HFF-Myc (cell line): ENCODE measurements at regions not wholly inside any gene's neighbourhood (a gene's known extent, or its start where the extent isn't known, plus 50 kb on each side); places are given as distances from the start of the nearest gene placed in this dataset.

Experiments used
- DNase-seq: peaks from one replicate; pipeline ENCODE4 v3.0.0-alpha.2; 2011; ENCODE audit warnings: low read depth; ENCODE audit errors: extremely low read depth
- H3K4me3 ChIP-seq: replicated peaks from 2 replicates; pipeline ENCODE4 v1.5.1; 2011; ENCODE audit warnings: low read depth, mild to moderate bottlenecking, control low read depth, low read length
- TF ChIP-seq, protein P1 (sequence below): IDR thresholded peaks from 2 replicates; pipeline ENCODE4 v1.5.1; 2012; ENCODE audit warnings: mild to moderate bottlenecking, low read depth, low read length, control low read depth; ENCODE audit errors: missing control alignments

DNA sequence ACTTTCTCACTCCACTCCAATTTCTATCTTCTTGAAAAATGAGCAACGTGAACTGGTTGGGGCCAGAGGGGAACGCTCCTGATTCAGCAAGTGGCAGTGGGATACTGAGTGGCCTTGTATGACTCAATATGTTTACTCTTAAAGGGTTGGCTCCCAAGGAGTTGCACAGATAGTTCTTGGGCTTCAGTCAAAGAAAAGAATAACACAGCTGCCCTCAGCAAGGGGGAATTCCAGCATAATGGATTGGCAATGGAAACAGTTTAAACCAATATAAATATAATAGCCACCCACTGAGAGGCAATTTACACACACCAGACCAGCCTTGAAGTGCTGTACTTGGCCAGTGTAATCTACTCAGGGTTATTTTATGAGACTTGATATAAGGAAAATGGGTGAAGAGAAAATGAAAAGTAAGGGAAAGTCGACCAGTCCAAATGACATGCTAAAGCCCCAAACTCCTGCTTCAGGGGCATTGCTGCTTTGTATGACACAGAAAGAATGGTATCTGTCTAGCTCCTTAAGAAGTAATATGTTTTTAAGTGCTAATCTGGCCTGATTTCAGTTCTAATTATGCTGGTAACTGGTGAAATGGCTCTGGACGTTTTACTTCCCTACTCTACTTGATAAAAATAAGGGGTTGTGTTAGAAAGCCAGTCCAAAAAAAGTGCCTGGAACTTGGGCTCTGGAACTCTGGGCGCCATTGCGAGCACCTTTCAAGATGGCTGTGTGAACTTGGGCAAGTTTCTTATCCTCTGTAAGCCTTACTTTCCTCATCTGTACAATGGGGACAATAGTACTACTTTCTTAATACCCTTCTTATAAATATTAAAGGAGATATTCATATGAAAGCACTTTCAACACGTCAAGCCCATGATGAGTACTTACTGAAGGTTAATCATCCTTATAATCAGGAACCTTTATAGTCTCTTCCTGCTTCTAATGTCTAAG lies 712.9 kb upstream of the MAP3K7 start:
- DNase-seq = no peak
- H3K4me3 ChIP-seq = no peak overlapping the region
- TF ChIP-seq, protein P1, sequence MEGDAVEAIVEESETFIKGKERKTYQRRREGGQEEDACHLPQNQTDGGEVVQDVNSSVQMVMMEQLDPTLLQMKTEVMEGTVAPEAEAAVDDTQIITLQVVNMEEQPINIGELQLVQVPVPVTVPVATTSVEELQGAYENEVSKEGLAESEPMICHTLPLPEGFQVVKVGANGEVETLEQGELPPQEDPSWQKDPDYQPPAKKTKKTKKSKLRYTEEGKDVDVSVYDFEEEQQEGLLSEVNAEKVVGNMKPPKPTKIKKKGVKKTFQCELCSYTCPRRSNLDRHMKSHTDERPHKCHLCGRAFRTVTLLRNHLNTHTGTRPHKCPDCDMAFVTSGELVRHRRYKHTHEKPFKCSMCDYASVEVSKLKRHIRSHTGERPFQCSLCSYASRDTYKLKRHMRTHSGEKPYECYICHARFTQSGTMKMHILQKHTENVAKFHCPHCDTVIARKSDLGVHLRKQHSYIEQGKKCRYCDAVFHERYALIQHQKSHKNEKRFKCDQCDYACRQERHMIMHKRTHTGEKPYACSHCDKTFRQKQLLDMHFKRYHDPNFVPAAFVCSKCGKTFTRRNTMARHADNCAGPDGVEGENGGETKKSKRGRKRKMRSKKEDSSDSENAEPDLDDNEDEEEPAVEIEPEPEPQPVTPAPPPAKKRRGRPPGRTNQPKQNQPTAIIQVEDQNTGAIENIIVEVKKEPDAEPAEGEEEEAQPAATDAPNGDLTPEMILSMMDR = no peak

DNA sequence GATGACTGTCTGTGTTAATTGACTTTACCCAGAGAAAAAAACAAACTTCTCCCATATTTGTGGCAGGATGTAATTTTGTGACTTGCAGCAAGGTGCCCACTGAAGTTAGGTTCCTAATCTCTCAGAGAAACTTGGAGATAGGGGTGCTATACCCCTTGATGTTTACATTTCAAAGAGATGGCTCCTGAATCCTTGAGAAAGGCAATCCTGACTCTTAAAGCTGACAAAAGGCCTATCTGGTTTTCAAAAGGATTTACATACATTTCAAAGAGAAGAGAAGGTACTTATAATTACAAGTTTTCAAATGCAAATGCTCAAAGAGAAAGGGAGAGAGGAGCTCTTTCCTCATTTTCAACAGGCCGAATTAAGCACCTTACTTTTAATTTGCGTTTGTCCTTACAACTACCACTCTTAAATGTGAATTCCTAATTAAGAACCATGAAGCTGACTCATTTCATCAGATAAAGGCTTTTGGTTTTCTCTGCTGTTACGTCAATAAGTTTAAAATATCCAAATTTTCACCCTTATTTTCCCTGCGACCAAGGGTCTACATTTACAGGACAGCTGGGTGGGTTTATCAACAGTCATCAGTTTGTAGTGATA lies 711.8 kb upstream of the MAP3K7 start:
- no peak overlapping the region for H3K4me3 ChIP-seq
- no peak for DNase-seq
- TF ChIP-seq, protein P1 = no peak

DNA sequence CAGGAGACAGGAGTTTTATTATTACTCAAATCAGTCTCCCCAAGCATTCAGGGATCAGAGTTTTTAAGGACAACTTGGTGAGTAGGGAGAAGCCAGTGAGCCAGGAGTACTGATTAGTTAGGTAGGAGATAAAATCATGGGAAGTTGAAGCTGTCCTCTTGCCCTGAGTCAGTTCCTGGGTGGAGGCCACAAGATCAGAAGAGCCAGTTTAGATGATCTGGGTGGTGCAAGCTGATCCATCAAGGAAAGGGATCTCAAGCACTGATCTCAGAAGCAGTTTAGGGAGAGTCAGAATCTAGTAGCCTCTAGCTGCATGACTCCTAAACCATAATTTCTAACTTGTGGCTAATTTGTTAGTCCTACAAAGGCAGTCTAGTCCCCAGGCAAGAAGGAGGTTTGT lies 706.5 kb upstream of the MAP3K7 start:
- DNase-seq = no peak
- TF ChIP-seq, protein P1 = no peak
- H3K4me3 ChIP-seq = no peak overlapping the region

DNA sequence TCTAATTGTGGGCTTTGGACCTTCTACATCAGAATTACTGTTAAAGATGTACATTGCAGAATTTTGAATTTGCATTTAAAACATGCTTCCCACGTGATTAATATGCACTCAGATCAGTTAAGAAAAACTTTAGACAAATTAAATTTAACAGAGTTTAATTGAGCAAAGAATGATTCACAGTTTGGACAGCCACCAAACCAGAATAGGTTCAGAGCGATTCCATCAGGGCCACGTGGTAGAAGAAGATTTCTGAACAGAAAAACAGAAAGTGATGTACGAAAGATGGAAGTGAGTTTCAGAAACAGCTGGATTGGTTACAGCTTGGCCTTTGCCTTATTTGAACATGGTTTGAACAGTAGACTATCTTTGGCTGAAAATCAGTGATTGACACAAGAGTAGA lies 704.2 kb upstream of the MAP3K7 start:
- TF ChIP-seq, protein P1 = no peak
- DNase-seq = no peak
- no peak overlapping the region for H3K4me3 ChIP-seq

DNA sequence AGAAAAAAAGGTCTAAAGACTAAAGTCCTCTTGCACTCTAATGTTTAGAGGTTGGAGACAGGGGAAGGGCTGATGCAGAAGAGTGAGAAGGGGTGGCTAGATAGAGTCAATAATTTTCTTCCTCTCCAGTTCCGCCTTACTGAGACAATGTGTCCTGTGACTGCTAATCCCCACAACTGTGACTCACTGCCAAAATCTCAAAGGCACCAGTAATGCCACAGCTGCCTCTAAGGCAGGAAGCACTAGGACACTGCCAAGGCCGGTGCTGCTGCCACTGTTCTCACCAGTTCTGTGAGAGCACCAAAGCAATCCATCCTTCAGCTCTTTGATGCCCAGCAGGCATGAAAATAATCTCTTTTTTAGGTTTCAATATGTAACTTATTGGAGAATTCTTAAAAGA lies 701.9 kb upstream of the MAP3K7 start:
- no peak overlapping the region for H3K4me3 ChIP-seq
- no peak for DNase-seq
- TF ChIP-seq, protein P1 = no peak

DNA sequence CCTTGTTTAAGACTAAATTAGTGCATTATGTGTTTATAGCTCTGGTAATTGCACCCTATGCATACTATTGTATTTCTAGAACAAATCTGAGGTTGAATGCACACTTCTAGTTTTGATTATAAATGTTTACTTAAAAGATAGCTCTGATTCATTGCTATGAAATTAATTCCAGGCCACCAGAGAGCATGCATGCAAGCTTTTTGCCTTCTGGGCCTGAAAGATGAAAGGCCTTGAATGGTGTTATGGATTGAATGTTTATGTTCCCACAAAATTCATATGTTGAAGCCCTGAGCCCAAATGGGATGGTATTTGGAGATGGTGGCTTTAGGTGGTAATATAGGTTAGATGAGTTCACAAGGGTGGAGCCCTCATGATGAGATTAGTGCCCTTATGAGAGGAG lies 695.0 kb upstream of the MAP3K7 start:
- no peak for DNase-seq
- TF ChIP-seq, protein P1 = no peak

More for the DNA sequence above, 695.0 kb upstream of the MAP3K7 start:
- H3K4me3 ChIP-seq = no peak overlapping the region
